ENCODE measurements at regions not wholly inside any gene's neighbourhood (a gene's known extent, or its start where the extent isn't known, plus 50 kb on each side); places are given as distances from the start of the nearest gene placed in this dataset.
"Not testable (repeated sequence)": the region's sequence is repeated elsewhere in the genome, so short reads cannot be mapped to it uniquely, and the experiment has no call there.

DNA sequence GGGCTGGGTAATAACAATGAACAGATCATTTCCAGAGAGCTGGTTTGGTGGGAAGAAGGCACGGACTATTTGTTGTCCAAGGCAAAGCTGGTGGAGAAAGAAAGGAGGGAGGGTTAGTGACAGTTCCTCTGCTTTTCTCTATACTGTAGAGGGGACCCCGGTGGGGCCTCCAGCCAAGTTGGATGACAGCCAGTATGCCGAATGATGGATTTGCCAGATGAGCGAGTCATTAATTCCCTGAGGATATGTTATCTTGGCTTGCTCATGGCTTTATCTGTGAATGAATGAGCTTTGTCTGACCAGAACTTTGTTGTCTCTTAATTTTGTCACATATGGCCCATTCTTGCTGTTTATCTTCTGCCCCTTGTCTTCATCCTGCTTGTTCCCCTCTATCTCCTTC lies 158.6 kb upstream of the GLRA1 start:
- no peak for DNase-seq
- no peaks in the 10 kb centered on the region for H3K27me3 Mint-ChIP-seq
- no peaks in the 10 kb centered on the region for H3K36me3 Mint-ChIP-seq (ENCODE audit: low read depth)
- H3K9me3 Mint-ChIP-seq, result no peaks in the 10 kb centered on the region
- no peak overlapping the region for H3K4me3 Mint-ChIP-seq
- POLR2A ChIA-PET, result no interaction called here
- no peak overlapping the region for H3K27ac Mint-ChIP-seq
- no peaks in the 10 kb centered on the region for H3K4me1 Mint-ChIP-seq
- CTCF ChIA-PET, result interaction anchor here (0.6 kb wide), 1 partner anchor 104 kb away, joined by 3 read pairs; no protein-coding TSS in a partner anchor

DNA sequence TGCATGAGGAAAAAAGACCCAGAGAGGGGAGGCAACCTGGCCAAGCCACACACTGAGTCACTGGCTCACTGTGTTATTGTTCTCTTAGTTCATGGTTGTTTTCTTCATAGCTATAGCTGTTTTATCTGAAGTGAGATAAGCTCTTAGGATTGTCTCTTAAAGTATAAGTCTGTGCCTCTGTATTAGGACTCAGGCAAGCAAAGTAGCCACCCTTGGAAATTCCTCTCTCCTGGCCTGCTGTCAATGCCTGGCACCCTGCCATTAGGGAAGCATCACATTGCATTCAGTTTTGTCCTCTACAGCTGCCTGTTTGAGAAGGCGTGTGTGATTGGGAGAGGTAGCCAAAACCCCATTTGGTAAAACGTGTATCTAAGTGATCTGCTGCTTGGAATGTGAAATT lies 147.4 kb upstream of the GLRA1 start:
- ChIA-PET POLR2A (no interaction called here), CTCF (no interaction called here)
- DNase-seq, result no peak
- Mint-ChIP-seq H3K27ac (no peak overlapping the region), H3K36me3 (ENCODE audit: low read depth) (no peaks in the 10 kb centered on the region), H3K4me3 (no peak overlapping the region), H3K27me3 (no peaks in the 10 kb centered on the region), H3K4me1 (no peaks in the 10 kb centered on the region), H3K9me3 (no peaks in the 10 kb centered on the region)

DNA sequence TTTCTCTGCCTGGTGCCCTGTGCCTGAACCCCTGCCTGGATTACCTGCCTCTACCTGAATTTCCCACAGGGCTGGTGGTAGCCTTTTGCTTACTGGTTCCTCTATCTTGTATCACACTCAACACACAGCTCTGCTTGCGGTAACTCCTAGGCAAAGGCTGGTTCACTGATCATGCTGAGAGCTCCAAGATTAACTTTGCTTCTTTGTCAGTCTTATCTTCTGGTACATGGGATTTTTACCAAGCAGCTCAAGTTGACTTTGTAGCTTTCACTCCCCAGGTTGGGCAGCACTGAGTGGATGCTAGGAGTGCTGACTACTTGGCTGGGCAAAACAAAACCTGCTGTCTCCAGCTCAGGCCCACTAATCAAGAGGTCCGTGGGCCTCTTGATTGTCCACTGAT lies 145.9 kb upstream of the GLRA1 start:
- no peaks in the 10 kb centered on the region for H3K9me3 Mint-ChIP-seq
- ChIA-PET CTCF (interaction anchor here (1.7 kb wide), 1 partner anchor 9 kb away, joined by 4 read pairs; no protein-coding TSS in a partner anchor), POLR2A (no interaction called here)
- no peaks in the 10 kb centered on the region for H3K27me3 Mint-ChIP-seq
- no peaks in the 10 kb centered on the region for H3K36me3 Mint-ChIP-seq (ENCODE audit: low read depth)
- no peaks in the 10 kb centered on the region for H3K4me1 Mint-ChIP-seq
- DNase-seq, result no peak
- H3K27ac Mint-ChIP-seq, result no peak overlapping the region
- H3K4me3 Mint-ChIP-seq, result no peak overlapping the region

DNA sequence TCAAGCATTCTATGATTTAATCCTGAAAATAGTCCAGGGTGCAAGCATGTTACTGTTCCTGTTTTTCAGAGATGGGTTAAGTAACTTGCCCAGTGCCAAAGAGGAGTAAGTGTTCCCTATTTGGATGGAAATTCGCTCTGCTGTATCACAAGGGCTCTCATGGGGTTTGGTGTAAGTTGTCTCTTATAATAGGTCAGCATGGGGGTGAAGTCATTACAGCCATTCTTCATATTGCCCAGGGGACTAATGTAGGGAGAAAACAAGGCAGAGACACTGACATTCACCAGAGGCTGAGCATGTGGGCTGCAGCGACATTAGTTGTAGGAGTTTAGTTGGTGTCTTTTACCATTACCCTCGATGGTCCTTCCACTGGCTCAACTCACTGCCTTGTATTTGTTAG lies 142.1 kb upstream of the GLRA1 start:
- Mint-ChIP-seq H3K4me3 (no peak overlapping the region), H3K27me3 (no peaks in the 10 kb centered on the region), H3K27ac (no peak overlapping the region), H3K9me3 (no peaks in the 10 kb centered on the region), H3K4me1 (no peaks in the 10 kb centered on the region), H3K36me3 (ENCODE audit: low read depth) (no peaks in the 10 kb centered on the region)
- POLR2A ChIA-PET, result no interaction called here
- DNase-seq, result no peak
- CTCF ChIA-PET, result no interaction called here

DNA sequence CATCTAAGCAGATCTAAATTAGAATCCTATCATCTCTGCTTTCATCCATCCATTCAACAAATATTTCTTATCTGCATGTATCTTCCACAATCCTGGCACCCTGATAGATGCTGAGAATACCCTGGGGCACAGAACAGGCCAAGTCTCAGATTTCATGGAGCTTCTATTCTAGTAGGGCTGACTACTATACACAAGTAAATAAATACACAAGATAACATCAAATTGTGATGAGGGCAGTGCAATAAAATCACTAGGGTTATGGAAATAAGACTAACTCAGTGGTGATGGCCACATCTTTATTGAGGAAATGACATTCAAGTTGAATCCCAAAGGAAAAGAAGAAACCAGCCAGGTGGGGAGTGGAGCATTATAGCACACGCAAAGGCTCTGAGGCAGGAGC lies 138.4 kb upstream of the GLRA1 start:
- Mint-ChIP-seq H3K4me3 (no peak overlapping the region), H3K27me3 (no peaks in the 10 kb centered on the region), H3K9me3 (no peaks in the 10 kb centered on the region), H3K4me1 (no peaks in the 10 kb centered on the region), H3K36me3 (ENCODE audit: low read depth) (no peaks in the 10 kb centered on the region), H3K27ac (no peak overlapping the region)
- no peak for DNase-seq
- ChIA-PET CTCF (no interaction called here), POLR2A (no interaction called here)

DNA sequence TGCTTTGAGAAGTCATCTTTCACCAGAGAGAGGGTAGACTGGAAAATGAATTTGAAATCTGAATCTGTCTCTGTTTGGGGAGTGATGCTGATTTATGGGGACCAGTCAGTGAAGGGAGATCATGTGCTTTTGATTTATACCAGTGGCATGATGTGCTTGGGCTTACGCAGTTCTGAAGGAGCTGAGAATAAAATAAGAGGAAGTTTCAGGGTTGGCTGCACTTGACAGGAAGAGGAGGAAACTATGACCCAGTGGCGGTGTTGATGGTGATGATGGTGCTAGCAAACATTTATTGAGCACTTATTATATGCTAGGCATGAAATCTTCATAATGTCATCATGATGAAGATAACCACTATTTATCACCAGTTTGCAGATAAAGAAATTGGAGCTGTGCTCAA lies 136.4 kb upstream of the GLRA1 start:
- no peaks in the 10 kb centered on the region for H3K27me3 Mint-ChIP-seq
- H3K4me3 Mint-ChIP-seq, result no peak overlapping the region
- POLR2A ChIA-PET, result no interaction called here
- H3K36me3 Mint-ChIP-seq (ENCODE audit: low read depth), result no peaks in the 10 kb centered on the region
- CTCF ChIA-PET, result interaction anchor here (1.6 kb wide), 1 partner anchor 9 kb away, joined by 4 read pairs; no protein-coding TSS in a partner anchor
- H3K9me3 Mint-ChIP-seq, result no peaks in the 10 kb centered on the region
- no peak for DNase-seq
- H3K27ac Mint-ChIP-seq, result no peak overlapping the region
- no peaks in the 10 kb centered on the region for H3K4me1 Mint-ChIP-seq

DNA sequence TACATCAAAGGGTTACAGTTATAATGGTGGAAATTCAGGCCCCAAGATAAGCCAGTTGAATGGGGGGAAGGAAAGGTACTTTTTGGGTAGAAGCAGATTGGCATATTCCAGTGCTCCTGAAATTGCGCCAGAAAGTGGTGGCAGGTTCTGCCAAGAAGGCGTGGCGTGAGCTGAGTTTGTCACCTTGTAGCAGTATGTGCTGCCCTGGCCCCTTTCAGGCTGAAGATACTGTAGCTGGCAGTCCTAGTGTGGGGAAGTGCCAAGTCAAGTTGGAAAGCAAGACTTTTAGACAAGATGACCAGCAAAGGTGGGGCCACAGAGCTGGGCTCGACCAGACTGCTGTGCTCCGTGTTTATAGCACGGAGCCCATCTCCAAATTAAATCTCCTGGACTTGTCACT lies 133.6 kb upstream of the GLRA1 start:
- no peak for DNase-seq
- no peak overlapping the region for H3K27ac Mint-ChIP-seq
- CTCF ChIA-PET, result no interaction called here
- H3K4me1 Mint-ChIP-seq, result no peaks in the 10 kb centered on the region
- no peak overlapping the region for H3K4me3 Mint-ChIP-seq
- H3K27me3 Mint-ChIP-seq, result no peaks in the 10 kb centered on the region
- H3K9me3 Mint-ChIP-seq, result no peaks in the 10 kb centered on the region
- POLR2A ChIA-PET, result no interaction called here
- H3K36me3 Mint-ChIP-seq (ENCODE audit: low read depth), result no peaks in the 10 kb centered on the region

DNA sequence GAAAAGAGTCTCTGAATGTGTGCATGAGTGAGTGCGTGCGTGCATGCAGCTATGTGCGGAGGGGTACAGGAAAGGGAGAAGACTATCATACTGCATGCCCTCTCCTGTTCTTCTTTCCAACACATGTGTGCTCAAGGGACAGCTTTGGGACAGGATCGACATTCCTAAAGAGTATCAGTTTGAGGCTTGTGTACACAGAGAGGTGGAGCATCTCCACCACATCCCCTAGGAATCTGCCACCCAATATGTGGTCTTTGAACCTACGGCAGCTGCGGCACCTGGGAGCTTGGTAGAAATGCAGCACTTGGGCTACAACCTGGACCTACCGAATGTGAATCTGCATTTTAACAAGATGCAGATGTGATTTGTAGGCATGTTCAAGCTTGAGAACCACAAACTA lies 132.3 kb upstream of the GLRA1 start:
- DNase-seq, result no peak
- H3K9me3 Mint-ChIP-seq, result no peaks in the 10 kb centered on the region
- CTCF ChIA-PET, result no interaction called here
- H3K4me3 Mint-ChIP-seq, result no peak overlapping the region
- no peaks in the 10 kb centered on the region for H3K36me3 Mint-ChIP-seq (ENCODE audit: low read depth)
- peaks cover 2% of the 10 kb centered on the region for H3K27me3 Mint-ChIP-seq
- POLR2A ChIA-PET, result no interaction called here
- H3K4me1 Mint-ChIP-seq, result no peaks in the 10 kb centered on the region
- no peak overlapping the region for H3K27ac Mint-ChIP-seq

DNA sequence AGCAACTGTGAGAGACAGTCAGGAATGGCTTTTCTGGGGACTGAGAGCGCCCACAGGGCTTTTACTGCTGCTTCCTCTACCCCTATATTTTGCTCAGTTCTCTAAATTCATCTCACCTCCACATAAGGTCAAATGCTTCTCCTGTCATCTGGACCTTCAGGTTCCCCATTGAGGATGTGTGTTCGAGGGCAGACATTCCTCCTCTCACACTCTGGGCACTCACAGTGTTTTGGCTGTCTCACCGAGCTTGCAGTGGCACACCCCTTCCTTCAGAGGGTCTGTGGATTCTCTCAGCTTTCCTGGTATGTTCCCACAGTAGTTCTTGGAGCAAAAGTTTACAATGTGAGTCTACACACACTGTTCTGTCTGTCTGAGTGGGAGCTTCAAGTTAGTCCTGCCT lies 127.8 kb upstream of the GLRA1 start:
- no peaks in the 10 kb centered on the region for H3K4me1 Mint-ChIP-seq
- H3K36me3 Mint-ChIP-seq (ENCODE audit: low read depth), result no peaks in the 10 kb centered on the region
- no peak overlapping the region for H3K27ac Mint-ChIP-seq
- H3K27me3 Mint-ChIP-seq, result peaks cover 2% of the 10 kb centered on the region
- no peak overlapping the region for H3K4me3 Mint-ChIP-seq
- POLR2A ChIA-PET, result no interaction called here
- no peak for DNase-seq
- CTCF ChIA-PET, result no interaction called here
- peaks cover 8% of the 10 kb centered on the region for H3K9me3 Mint-ChIP-seq

DNA sequence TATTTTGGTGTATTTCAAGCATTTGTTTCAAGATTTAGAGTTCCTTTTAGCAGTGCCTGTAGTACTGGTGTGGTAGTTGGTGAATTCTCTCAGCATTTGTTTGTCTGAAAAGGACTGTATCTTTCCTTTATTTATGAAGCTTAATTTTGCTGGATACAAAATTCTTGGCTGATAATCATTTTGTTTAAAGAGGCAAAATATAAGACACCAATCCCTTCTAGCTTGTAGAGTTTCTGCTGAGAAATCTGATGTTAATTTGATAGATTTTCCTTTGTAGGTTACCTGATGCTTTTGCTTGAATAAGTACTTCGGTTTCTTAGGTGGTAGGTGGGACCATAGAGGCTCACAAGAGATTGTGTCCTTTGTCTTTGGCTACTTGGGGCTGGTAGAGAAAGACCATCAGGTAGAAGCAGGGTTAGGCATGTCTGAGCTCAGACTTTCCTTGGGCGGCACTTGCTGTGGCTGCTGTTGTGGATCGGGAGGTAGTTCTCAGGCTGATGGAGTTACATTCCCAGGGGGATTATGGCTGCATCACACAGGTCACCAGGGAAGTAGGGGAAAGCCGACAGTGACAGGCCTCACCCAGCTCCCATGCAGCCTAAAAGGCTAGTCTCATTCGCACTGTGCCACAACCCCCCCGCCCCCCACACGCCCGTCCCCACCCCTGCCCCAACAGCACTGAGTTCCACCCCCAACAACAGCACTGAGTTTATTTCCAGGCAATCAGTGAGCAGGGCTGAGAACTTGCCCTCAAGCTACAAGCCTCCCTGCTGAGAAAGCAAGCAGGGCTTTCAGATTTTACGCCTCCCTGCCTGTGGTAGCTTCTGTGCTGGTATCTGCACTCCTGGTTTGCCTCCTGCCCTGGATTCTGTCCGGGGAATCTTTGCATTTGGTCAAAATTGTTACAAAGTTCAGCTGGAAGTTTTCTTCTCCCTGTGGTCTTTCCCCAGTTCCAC lies 127.1 kb upstream of the GLRA1 start:
- H3K9me3 Mint-ChIP-seq, result peaks cover 8% of the 10 kb centered on the region
- no peaks in the 10 kb centered on the region for H3K4me1 Mint-ChIP-seq
- no peaks in the 10 kb centered on the region for H3K36me3 Mint-ChIP-seq (ENCODE audit: low read depth)
- no peak overlapping the region for H3K4me3 Mint-ChIP-seq
- H3K27me3 Mint-ChIP-seq, result peaks cover 2% of the 10 kb centered on the region
- ChIA-PET CTCF (no interaction called here), POLR2A (no interaction called here)
- no peak for DNase-seq
- H3K27ac Mint-ChIP-seq, result no peak overlapping the region

DNA sequence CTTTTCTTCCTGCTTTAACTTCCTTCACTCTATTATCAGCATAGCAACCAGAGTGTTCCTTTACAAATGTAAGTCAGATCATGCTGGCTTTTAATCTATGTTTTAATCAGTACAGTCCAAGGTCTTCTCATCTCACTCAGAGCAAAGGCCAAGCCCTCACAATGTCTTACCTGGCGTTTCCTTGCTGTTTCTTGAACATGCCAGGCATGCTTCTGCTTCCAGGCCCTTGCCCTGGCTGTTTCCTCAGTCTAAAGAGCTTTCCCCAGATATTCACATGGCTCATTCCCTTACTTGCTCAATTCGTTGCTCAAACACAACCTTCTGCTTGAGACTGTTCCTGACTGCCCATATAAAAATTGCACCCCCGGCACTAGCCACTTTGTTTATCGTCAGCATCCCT lies 121.7 kb upstream of the GLRA1 start:
- ChIA-PET CTCF (no interaction called here), POLR2A (no interaction called here)
- Mint-ChIP-seq H3K4me1 (no peaks in the 10 kb centered on the region), H3K27me3 (no peaks in the 10 kb centered on the region), H3K9me3 (peaks cover 6% of the 10 kb centered on the region), H3K36me3 (ENCODE audit: low read depth) (no peaks in the 10 kb centered on the region), H3K4me3 (no peak overlapping the region), H3K27ac (no peak overlapping the region)
- no peak for DNase-seq

DNA sequence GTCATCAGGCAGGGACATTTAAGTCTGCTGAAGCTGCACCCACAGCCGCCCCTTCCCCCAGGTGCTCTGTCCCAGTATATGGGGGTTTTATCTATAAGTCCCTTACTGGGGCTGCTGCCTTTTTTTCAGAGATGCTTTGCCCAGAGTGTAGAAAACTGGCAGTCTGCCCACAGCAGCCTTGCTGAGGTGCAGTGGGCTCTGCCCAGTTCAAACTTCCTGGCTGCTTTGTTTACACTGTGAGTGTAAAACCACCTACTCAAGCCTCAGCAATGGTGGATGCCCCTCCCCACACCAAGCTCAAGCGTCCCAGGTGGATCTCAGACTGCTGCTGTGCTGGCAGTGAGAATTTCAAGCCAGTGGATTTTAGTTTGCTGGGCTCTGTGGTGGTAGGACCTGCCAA lies 114.2 kb upstream of the GLRA1 start:
- H3K27ac Mint-ChIP-seq; H3K27me3 Mint-ChIP-seq; H3K36me3 Mint-ChIP-seq (ENCODE audit: low read depth); H3K4me1 Mint-ChIP-seq; H3K9me3 Mint-ChIP-seq; CTCF ChIA-PET; H3K4me3 Mint-ChIP-seq; POLR2A ChIA-PET: not testable (repeated sequence)
- DNase-seq, result peak; percentile 7

DNA sequence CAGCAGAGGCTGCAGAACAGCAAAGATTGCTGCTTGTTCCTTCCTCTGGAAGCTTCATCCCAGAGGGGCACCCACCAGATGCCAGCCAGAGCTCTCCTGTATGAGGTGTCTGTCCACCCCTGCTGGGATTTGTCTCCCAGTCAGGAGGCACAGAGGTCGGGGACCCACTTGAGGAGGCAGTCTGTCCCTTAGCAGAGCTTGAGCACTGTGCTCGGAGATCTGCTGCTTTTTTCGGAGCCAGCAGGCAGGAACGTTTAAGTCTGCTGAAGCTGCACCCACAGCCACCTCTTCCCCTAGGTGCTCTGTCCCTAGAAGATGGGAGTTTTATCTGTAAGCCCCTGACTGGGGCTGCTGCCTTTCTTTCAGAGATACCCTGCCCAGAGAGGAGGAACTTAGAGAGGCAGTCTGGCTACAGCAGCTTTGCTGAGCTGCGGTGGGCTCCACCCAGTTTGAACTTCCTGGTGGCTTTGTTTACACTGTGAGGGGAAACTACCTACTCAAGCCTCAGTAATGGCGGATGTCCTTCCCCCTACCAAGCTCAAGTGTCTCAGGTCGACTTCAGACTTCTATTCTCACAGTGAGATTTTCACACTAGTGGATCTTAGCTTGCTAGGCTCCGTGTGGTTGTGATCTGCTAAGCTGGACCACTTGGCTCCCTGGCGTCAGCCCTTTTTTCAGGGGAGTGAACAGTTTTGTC lies 101.8 kb upstream of the GLRA1 start:
- Mint-ChIP-seq H3K9me3 (peaks cover 30% of the 10 kb centered on the region), H3K36me3 (ENCODE audit: low read depth) (peaks cover 22% of the 10 kb centered on the region), H3K27me3 (peaks cover 16% of the 10 kb centered on the region), H3K4me1 (peaks cover 32% of the 10 kb centered on the region), H3K4me3 (peak overlapping the region; percentile 18), H3K27ac (peak overlapping the region; percentile 89)
- CTCF ChIA-PET, result interaction anchor here (1.3 kb wide), 1 partner anchor 11 kb away, joined by 3 read pairs; no protein-coding TSS in a partner anchor
- POLR2A ChIA-PET, result not testable (repeated sequence)
- peak; percentile 74 for DNase-seq

DNA sequence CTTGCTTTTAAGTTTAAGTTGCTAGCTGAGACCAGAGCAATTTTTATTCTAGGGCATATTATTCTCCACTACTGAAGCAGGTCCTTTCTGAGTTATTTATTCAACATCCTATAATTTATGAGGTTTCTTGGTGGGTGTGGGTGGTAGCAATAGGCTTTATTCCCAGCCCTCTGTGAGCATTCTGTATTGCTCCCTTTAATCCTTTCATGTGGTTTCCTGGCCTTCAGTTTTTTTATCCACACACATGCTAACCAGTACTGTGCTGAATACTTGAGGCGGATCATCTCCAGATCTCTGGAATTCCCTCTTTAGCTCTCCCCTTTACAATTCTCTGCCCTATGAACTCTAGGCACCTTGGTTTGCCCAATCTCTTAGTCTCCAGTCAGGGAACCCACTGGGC lies 91.8 kb upstream of the GLRA1 start:
- H3K4me3 Mint-ChIP-seq, result no peak overlapping the region
- peaks cover 3% of the 10 kb centered on the region for H3K27me3 Mint-ChIP-seq
- peaks cover 5% of the 10 kb centered on the region for H3K9me3 Mint-ChIP-seq
- no peak for DNase-seq
- POLR2A ChIA-PET, result no interaction called here
- CTCF ChIA-PET, result no interaction called here
- H3K36me3 Mint-ChIP-seq (ENCODE audit: low read depth), result no peaks in the 10 kb centered on the region
- no peak overlapping the region for H3K27ac Mint-ChIP-seq
- no peaks in the 10 kb centered on the region for H3K4me1 Mint-ChIP-seq

All from activated CD4-positive, alpha-beta T cell treated with anti-CD3 and anti-CD28 coated beads, Interleukin-2, amount 10 ng/mL, durations not matched to agents 7 days and 5 days (primary cell).